HepG2 (cell line): ENCODE measurements at regions not wholly inside any gene's neighbourhood (a gene's known extent, or its start where the extent isn't known, plus 50 kb on each side); places are given as distances from the start of the nearest gene placed in this dataset.
"Not testable (repeated sequence)": the region's sequence is repeated elsewhere in the genome, so short reads cannot be mapped to it uniquely, and the experiment has no call there.

Source experiments
- ATAC-seq: fragments of 200-7000 bp; cut with Tn5 transposase; 3 replicates; pipeline ENCODE4 v1.9.1; 2020; ENCODE audit warnings: mild to moderate bottlenecking, moderate library complexity
- BruUV-seq: library from RNA; stranded (reverse); fragments of 400-500 nt; replicated peaks from 2 replicates; lab custom pipeline; 2021; lab: Mats Ljungman, UMichigan
- CTCF ChIA-PET: fragments of 300-600 bp; formaldehyde crosslinking; extraction: SDS; loops from one replicate; lab custom pipeline; 2021; ENCODE audit warnings: low total read pairs, inconsistent platforms, low intra/inter-chr PET ratio; lab: Yijun Ruan, JAX
- POLR2A ChIA-PET: fragments of 350-600 bp; sonication (Branson Sonifier 250); formaldehyde crosslinking; loops from one replicate; lab custom pipeline; 2020; ENCODE audit warnings: antibody characterized with exemption, inconsistent platforms; lab: Yijun Ruan, JAX
- DNase-seq: peaks from one replicate; pipeline ENCODE4 v3.0.0-alpha.2; 2015; ENCODE audit warnings: low spot score
- FAIRE-seq: peaks from 3 replicates; lab custom pipeline; 2011; peaks lifted over from hg19 to GRCh38; lab: Jason Lieb, UNC
- H2AFZ ChIP-seq: one replicate; pipeline ENCODE4 v1.6.1; 2011; ENCODE audit warnings: low read length, inconsistent platforms
- H3K27ac ChIP-seq: fragments of 300-600 bp; 3 replicates; pipeline ENCODE4 v1.8.0; 2011; ENCODE audit warnings: mixed run types, mild to moderate bottlenecking, mixed read lengths, low read length, inconsistent platforms; ENCODE audit not compliant: insufficient read depth; ENCODE audit errors: extremely low read length
- H3K27me3 ChIP-seq, 2 experiments: fragments of 200-600 bp in 1 of 2; 2 replicates in 1 of 2; 3 replicates in 1 of 2; pipeline versions ENCODE4 v1.6.0 to v1.8.0; 2011; ENCODE audit warnings: low read length in 2 of 2, mild to moderate bottlenecking in 2 of 2, moderate library complexity in 2 of 2, inconsistent platforms in 1 of 2; ENCODE audit not compliant: insufficient read depth in 2 of 2, control insufficient read depth in 1 of 2
- H3K36me3 ChIP-seq, 2 experiments: fragments of 200-600 bp in 1 of 2; replicated peaks in 1 of 2; 2 replicates in 1 of 2; 3 replicates in 1 of 2; pipeline versions ENCODE4 v1.5.1 to v1.8.0; 2011; ENCODE audit warnings: low read length in 2 of 2, inconsistent platforms in 1 of 2; ENCODE audit not compliant: insufficient read depth in 2 of 2, control insufficient read depth in 1 of 2
- H3K4me1 ChIP-seq: 2 replicates; pipeline ENCODE4 v1.5.1; 2012; ENCODE audit warnings: low read length, inconsistent platforms; ENCODE audit not compliant: insufficient read depth
- H3K4me2 ChIP-seq: 2 replicates; pipeline ENCODE4 v1.6.0; 2011; ENCODE audit warnings: low read depth, low read length, inconsistent platforms
- H3K4me3 ChIP-seq, 3 experiments: fragments of 200-600 bp in 1 of 3; sonication (generic), shearing (Covaris generic) in 1 of 3; replicated peaks in 1 of 3; 2 replicates each; pipeline ENCODE4 v1.5.1; 2011 to 2016; ENCODE audit warnings: low read length in 3 of 3, inconsistent platforms in 2 of 3, low read depth in 2 of 3, mild to moderate bottlenecking in 2 of 3, control low read depth in 1 of 3, mixed read lengths in 1 of 3; ENCODE audit not compliant: insufficient read depth in 1 of 3
- H3K79me2 ChIP-seq: one replicate; pipeline ENCODE4 v1.6.1; 2011; ENCODE audit warnings: low read length, inconsistent platforms; ENCODE audit not compliant: insufficient read depth
- H3K9ac ChIP-seq: 2 replicates; pipeline ENCODE4 v1.6.0; 2011; ENCODE audit warnings: mild to moderate bottlenecking, low read depth, low read length, inconsistent platforms; ENCODE audit not compliant: insufficient read depth
- H3K9me3 ChIP-seq: 2 replicates; pipeline ENCODE4 v1.5.1; 2012; ENCODE audit warnings: mild to moderate bottlenecking, low read length
- H4K20me1 ChIP-seq: 2 replicates; pipeline ENCODE4 v1.6.0; 2011; ENCODE audit warnings: inconsistent platforms, mild to moderate bottlenecking, low read length, moderate library complexity; ENCODE audit not compliant: insufficient read depth
- KLF9 ChIP-seq: IDR thresholded peaks from 2 replicates; pipeline ENCODE4 v1.6.1; 2016; ENCODE audit warnings: low read depth
- NFIB ChIP-seq: sonication (generic); formaldehyde crosslinking; IDR thresholded peaks from 2 replicates; pipeline ENCODE4 v1.9.0; 2021; ENCODE audit warnings: missing genetic modification reagents, mild to moderate bottlenecking, borderline replicate concordance
- TMF1 ChIP-seq: sonication (generic); formaldehyde crosslinking; IDR thresholded peaks from 2 replicates; pipeline ENCODE4 v1.8.1; 2022; ENCODE audit warnings: low read depth, missing genetic modification reagents
- ZFP90 ChIP-seq: sonication (generic); formaldehyde crosslinking; IDR thresholded peaks from 2 replicates; pipeline ENCODE4 v1.8.0; 2022; ENCODE audit warnings: missing genetic modification reagents, mild to moderate bottlenecking, inconsistent platforms, borderline replicate concordance
- ZNF547 ChIP-seq: sonication (generic); formaldehyde crosslinking; IDR thresholded peaks from 2 replicates; pipeline ENCODE4 v1.5.1; 2020; ENCODE audit warnings: mild to moderate bottlenecking, missing genetic modification reagents
- WGBS: methylation state at CpG from one replicate; pipeline ENCODE4 v1.1.6; 2017; ENCODE audit warnings: low lambda C conversion rate; 5-methylcytosine and 5-hydroxymethylcytosine counted together
- in situ Hi-C: cut with HindIII; loops from 2 replicates; pipeline ENCODE4 v1.10.0; 2017; ENCODE audit warnings: low pct_unique_long_range_greater_than_20kb; ENCODE audit not compliant: extremely low pct_ligation_motif_present
- intact Hi-C: fragments of 100-400 bp; cut with micrococcal nuclease; formaldehyde crosslinking; loops from one replicate; pipeline ENCODE4 v1.10.0; 2022; ENCODE audit not compliant: unreplicated experiment
- TF ChIP-seq, protein P1 (sequence below): sonication (generic); formaldehyde crosslinking; IDR thresholded peaks from 2 replicates; pipeline ENCODE4 v1.9.0; 2021; ENCODE audit warnings: missing genetic modification reagents, mild to moderate bottlenecking, borderline replicate concordance
- TF ChIP-seq, protein P2 (sequence below): sonication (generic); formaldehyde crosslinking; IDR thresholded peaks from 2 replicates; pipeline ENCODE4 v1.5.1; 2020; ENCODE audit warnings: missing genetic modification reagents, mild to moderate bottlenecking, borderline replicate concordance
- TF ChIP-seq, protein P3 (sequence below): sonication (generic); formaldehyde crosslinking; IDR thresholded peaks from 2 replicates; pipeline ENCODE4 v1.4.0; 2020; ENCODE audit warnings: missing genetic modification reagents, borderline replicate concordance

DNA sequence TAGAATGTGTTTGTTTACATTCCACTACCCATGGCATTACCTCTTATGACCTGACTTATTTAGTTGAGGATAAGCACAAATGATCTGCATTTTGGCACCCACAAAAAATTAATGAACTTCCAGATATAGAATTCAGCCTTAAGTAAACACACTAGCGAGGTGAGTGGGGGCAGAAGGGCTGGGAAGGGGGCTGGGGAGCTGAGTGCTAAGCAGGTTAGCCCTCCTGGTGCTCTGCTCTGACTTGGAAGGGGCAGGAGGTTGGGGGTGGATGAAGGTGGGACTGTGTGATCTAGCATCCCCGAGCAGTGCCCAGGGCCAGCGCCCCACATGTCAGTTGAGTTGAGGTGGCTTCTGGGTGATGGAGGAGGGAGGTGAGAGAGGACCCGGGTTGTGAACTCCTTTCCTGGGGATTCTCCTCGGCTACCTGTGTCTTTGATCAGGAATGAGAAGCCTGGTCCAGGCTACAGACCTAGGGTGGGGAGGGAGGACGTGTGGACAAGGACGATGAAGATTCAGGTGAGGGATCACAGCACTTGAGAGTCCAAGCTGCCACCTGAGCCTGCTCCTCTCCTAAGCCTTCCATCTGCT, 178.6 kb upstream of the SMAD3 start (continued):
- TF ChIP-seq ZNF547 (CRISPR knock-in tag) = no peak
- TF ChIP-seq NFIB (CRISPR knock-in tag) = no peak
- TF ChIP-seq, protein P1, sequence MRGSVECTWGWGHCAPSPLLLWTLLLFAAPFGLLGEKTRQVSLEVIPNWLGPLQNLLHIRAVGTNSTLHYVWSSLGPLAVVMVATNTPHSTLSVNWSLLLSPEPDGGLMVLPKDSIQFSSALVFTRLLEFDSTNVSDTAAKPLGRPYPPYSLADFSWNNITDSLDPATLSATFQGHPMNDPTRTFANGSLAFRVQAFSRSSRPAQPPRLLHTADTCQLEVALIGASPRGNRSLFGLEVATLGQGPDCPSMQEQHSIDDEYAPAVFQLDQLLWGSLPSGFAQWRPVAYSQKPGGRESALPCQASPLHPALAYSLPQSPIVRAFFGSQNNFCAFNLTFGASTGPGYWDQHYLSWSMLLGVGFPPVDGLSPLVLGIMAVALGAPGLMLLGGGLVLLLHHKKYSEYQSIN (CRISPR knock-in tag) = no peak
- TF ChIP-seq ZFP90 (CRISPR knock-in tag) = no peak

DNA sequence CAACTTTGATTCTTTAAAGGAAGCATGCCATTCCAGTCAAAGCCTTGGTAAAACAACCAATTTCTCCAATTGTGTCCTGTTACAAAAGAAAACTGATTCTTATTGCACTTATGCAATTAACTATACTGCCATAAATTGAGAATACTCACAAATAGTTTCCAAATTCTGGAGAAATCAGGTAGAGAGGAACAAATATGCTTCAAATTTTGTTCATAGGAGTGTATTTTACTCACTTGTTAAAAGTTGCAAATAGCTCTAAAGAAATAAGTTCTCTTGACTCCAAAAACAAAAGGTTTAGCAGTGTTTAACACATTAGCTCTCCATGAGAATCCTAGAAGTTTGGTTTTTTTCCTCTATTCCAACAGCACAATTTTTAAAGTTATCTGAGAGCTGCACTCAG, 176.1 kb upstream of the SMAD3 start:
- ATAC-seq, H3K9ac ChIP-seq, DNase-seq, H3K4me3 ChIP-seq, H4K20me1 ChIP-seq, H3K36me3 ChIP-seq, H3K79me2 ChIP-seq, intact Hi-C loops, BruUV-seq, H3K9me3 ChIP-seq, H3K4me2 ChIP-seq, FAIRE-seq, POLR2A ChIA-PET, H2AFZ ChIP-seq, in situ Hi-C loops, H3K4me1 ChIP-seq, H3K27ac ChIP-seq, CTCF ChIA-PET: not testable (repeated sequence)
- peaks cover 5 to 12% of the 10 kb centered on the region in 2 experiments; a peak in 2 of 5 replicates for H3K27me3 ChIP-seq

DNA sequence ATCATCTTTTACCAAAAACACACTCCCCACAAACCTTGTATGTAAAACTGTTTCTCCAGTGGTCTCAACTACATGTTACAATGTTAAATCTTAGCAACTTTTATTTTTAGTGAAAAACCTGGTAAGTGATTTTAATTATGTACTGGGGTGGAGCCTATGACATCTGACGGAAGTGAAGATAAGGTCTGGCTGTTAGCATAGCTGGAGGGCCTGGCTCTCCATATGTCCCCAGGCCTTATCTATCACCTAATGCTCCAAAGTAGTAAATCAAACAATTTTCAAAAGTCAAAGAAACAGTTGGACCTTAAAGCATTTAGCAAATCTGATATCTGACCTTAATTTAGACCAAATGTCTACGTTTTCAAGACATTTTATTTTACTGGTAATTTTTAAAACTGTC, 173.6 kb upstream of the SMAD3 start:
- H3K9ac ChIP-seq = no peak overlapping the region
- H3K4me2 ChIP-seq = no peak overlapping the region
- ATAC-seq = no peak
- H3K4me3 ChIP-seq = no peak overlapping the region
- H4K20me1 ChIP-seq = no peaks in the 10 kb centered on the region
- no peak overlapping the region for H3K27ac ChIP-seq
- intact Hi-C loops = no loop called here
- H3K4me1 ChIP-seq = 0 out of 2 replicates have a peak, but pooled peaks cover 10% of the 10 kb centered on the region
- 5% methylated on average over 2 of the region's 2 CpGs for WGBS
- no peak overlapping the region for H2AFZ ChIP-seq
- H3K27me3 ChIP-seq = peaks cover 3 to 10% of the 10 kb centered on the region in 2 experiments; a peak in 2 of 5 replicates
- no peaks in the 10 kb centered on the region for H3K79me2 ChIP-seq
- BruUV-seq = no TSS peak
- H3K9me3 ChIP-seq = no peaks in the 10 kb centered on the region
- no peak for FAIRE-seq
- H3K36me3 ChIP-seq = no peaks in the 10 kb centered on the region
- in situ Hi-C loops = no loop called here
- no peak for DNase-seq
- ChIA-PET CTCF (no interaction called here), POLR2A (no interaction called here)
- TF ChIP-seq, protein P2, sequence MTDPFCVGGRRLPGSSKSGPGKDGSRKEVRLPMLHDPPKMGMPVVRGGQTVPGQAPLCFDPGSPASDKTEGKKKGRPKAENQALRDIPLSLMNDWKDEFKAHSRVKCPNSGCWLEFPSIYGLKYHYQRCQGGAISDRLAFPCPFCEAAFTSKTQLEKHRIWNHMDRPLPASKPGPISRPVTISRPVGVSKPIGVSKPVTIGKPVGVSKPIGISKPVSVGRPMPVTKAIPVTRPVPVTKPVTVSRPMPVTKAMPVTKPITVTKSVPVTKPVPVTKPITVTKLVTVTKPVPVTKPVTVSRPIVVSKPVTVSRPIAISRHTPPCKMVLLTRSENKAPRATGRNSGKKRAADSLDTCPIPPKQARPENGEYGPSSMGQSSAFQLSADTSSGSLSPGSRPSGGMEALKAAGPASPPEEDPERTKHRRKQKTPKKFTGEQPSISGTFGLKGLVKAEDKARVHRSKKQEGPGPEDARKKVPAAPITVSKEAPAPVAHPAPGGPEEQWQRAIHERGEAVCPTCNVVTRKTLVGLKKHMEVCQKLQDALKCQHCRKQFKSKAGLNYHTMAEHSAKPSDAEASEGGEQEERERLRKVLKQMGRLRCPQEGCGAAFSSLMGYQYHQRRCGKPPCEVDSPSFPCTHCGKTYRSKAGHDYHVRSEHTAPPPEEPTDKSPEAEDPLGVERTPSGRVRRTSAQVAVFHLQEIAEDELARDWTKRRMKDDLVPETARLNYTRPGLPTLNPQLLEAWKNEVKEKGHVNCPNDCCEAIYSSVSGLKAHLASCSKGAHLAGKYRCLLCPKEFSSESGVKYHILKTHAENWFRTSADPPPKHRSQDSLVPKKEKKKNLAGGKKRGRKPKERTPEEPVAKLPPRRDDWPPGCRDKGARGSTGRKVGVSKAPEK (CRISPR knock-in tag) = no peak
- no peak for TF ChIP-seq TMF1
- TF ChIP-seq, protein P3, sequence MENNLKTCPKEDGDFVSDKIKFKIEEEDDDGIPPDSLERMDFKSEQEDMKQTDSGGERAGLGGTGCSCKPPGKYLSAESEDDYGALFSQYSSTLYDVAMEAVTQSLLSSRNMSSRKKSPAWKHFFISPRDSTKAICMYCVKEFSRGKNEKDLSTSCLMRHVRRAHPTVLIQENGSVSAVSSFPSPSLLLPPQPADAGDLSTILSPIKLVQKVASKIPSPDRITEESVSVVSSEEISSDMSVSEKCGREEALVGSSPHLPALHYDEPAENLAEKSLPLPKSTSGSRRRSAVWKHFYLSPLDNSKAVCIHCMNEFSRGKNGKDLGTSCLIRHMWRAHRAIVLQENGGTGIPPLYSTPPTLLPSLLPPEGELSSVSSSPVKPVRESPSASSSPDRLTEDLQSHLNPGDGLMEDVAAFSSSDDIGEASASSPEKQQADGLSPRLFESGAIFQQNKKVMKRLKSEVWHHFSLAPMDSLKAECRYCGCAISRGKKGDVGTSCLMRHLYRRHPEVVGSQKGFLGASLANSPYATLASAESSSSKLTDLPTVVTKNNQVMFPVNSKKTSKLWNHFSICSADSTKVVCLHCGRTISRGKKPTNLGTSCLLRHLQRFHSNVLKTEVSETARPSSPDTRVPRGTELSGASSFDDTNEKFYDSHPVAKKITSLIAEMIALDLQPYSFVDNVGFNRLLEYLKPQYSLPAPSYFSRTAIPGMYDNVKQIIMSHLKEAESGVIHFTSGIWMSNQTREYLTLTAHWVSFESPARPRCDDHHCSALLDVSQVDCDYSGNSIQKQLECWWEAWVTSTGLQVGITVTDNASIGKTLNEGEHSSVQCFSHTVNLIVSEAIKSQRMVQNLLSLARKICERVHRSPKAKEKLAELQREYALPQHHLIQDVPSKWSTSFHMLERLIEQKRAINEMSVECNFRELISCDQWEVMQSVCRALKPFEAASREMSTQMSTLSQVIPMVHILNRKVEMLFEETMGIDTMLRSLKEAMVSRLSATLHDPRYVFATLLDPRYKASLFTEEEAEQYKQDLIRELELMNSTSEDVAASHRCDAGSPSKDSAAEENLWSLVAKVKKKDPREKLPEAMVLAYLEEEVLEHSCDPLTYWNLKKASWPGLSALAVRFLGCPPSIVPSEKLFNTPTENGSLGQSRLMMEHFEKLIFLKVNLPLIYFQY = no peak
- TF ChIP-seq KLF9 (CRISPR knock-in tag) = no peak
